ENCODE measurements at regions not wholly inside any gene's neighbourhood (a gene's known extent, or its start where the extent isn't known, plus 50 kb on each side); places are given as distances from the start of the nearest gene placed in this dataset.

- DNase-seq (ENCODE audit: low read depth in 1 of 2, low spot score in 1 of 2) = no peak
- TF ChIP-seq JUND (IDR thresholded peaks at IDR 0.05; ENCODE audit: low read depth) = no peak
- in situ Hi-C loops (cut with HindIII; ENCODE audit: low pct_unique_long_range_greater_than_20kb, low sequenced_read_pairs) = no loop called here
Measured at GRCh38 chr7:67440321-67440720, 443.7 kb downstream of the TYW1 start.

GRCh38 chr7:67445728-67446127 is 449.1 kb downstream of the TYW1 start:
- in situ Hi-C loops (cut with HindIII; ENCODE audit: low pct_unique_long_range_greater_than_20kb, low sequenced_read_pairs) = no loop called here
- no peak for DNase-seq (ENCODE audit: low read depth in 1 of 2, low spot score in 1 of 2)
- TF ChIP-seq JUND (IDR thresholded peaks at IDR 0.05; ENCODE audit: low read depth) = no peak

GRCh38 chr7:67447297-67447696 is 450.7 kb downstream of the TYW1 start:
- in situ Hi-C loops (cut with HindIII; ENCODE audit: low pct_unique_long_range_greater_than_20kb, low sequenced_read_pairs) = no loop called here
- no peak for DNase-seq (ENCODE audit: low read depth in 1 of 2, low spot score in 1 of 2)
- no peak for TF ChIP-seq JUND (IDR thresholded peaks at IDR 0.05; ENCODE audit: low read depth)

- in situ Hi-C loops (cut with HindIII; ENCODE audit: low pct_unique_long_range_greater_than_20kb, low sequenced_read_pairs) = no loop called here
Measured at GRCh38 chr7:67448271-67448670, 451.6 kb downstream of the TYW1 start.

GRCh38 chr7:67450171-67450570 is 453.5 kb downstream of the TYW1 start:
- no peak for TF ChIP-seq JUND (IDR thresholded peaks at IDR 0.05; ENCODE audit: low read depth)
- DNase-seq (ENCODE audit: low read depth in 1 of 2, low spot score in 1 of 2) = no peak
- in situ Hi-C loops (cut with HindIII; ENCODE audit: low pct_unique_long_range_greater_than_20kb, low sequenced_read_pairs) = no loop called here

More at GRCh38 chr7:67448271-67448670, 451.6 kb downstream of the TYW1 start:
- no peak for DNase-seq (ENCODE audit: low read depth in 1 of 2, low spot score in 1 of 2)
- TF ChIP-seq JUND (IDR thresholded peaks at IDR 0.05; ENCODE audit: low read depth) = no peak

- no peak for TF ChIP-seq JUND (IDR thresholded peaks at IDR 0.05; ENCODE audit: low read depth)
- in situ Hi-C loops (cut with HindIII; ENCODE audit: low pct_unique_long_range_greater_than_20kb, low sequenced_read_pairs) = no loop called here
- DNase-seq (ENCODE audit: low read depth in 1 of 2, low spot score in 1 of 2) = no peak
Measured at GRCh38 chr7:67451306-67451705, 454.7 kb downstream of the TYW1 start.

GRCh38 chr7:67452516-67453026 is 455.9 kb downstream of the TYW1 start:
- in situ Hi-C loops (cut with HindIII; ENCODE audit: low pct_unique_long_range_greater_than_20kb, low sequenced_read_pairs) = no loop called here
- TF ChIP-seq JUND (IDR thresholded peaks at IDR 0.05; ENCODE audit: low read depth) = no peak
- DNase-seq (ENCODE audit: low read depth in 1 of 2, low spot score in 1 of 2) = no peak

GRCh38 chr7:67453580-67454380 is 457.1 kb downstream of the TYW1 start:
- in situ Hi-C loops (cut with HindIII; ENCODE audit: low pct_unique_long_range_greater_than_20kb, low sequenced_read_pairs) = no loop called here
- no peak for DNase-seq (ENCODE audit: low read depth in 1 of 2, low spot score in 1 of 2)
- no peak for TF ChIP-seq JUND (IDR thresholded peaks at IDR 0.05; ENCODE audit: low read depth)

GRCh38 chr7:67455508-67455907 is 458.9 kb downstream of the TYW1 start:
- no peak for TF ChIP-seq JUND (IDR thresholded peaks at IDR 0.05; ENCODE audit: low read depth)
- in situ Hi-C loops (cut with HindIII; ENCODE audit: low pct_unique_long_range_greater_than_20kb, low sequenced_read_pairs) = no loop called here

GRCh38 chr7:67462781-67463191 is 466.2 kb downstream of the TYW1 start:
- TF ChIP-seq JUND (IDR thresholded peaks at IDR 0.05; ENCODE audit: low read depth) = no peak
- in situ Hi-C loops (cut with HindIII; ENCODE audit: low pct_unique_long_range_greater_than_20kb, low sequenced_read_pairs) = no loop called here
- peak; percentile 26 to 69 for DNase-seq (ENCODE audit: low read depth in 1 of 2, low spot score in 1 of 2)

More at GRCh38 chr7:67455508-67455907, 458.9 kb downstream of the TYW1 start:
- DNase-seq (ENCODE audit: low read depth in 1 of 2, low spot score in 1 of 2) = no peak

- no peak for TF ChIP-seq JUND (IDR thresholded peaks at IDR 0.05; ENCODE audit: low read depth)
- no peak for DNase-seq (ENCODE audit: low read depth in 1 of 2, low spot score in 1 of 2)
- in situ Hi-C loops (cut with HindIII; ENCODE audit: low pct_unique_long_range_greater_than_20kb, low sequenced_read_pairs) = no loop called here
Measured at GRCh38 chr7:67463316-67463715, 466.7 kb downstream of the TYW1 start.

GRCh38 chr7:67463983-67464382 is 467.4 kb downstream of the TYW1 start:
- TF ChIP-seq JUND (IDR thresholded peaks at IDR 0.05; ENCODE audit: low read depth) = no peak
- no peak for DNase-seq (ENCODE audit: low read depth in 1 of 2, low spot score in 1 of 2)
- in situ Hi-C loops (cut with HindIII; ENCODE audit: low pct_unique_long_range_greater_than_20kb, low sequenced_read_pairs) = no loop called here

GRCh38 chr7:67466109-67466508 is 469.5 kb downstream of the TYW1 start:
- in situ Hi-C loops (cut with HindIII; ENCODE audit: low pct_unique_long_range_greater_than_20kb, low sequenced_read_pairs) = no loop called here
- no peak for TF ChIP-seq JUND (IDR thresholded peaks at IDR 0.05; ENCODE audit: low read depth)
- no peak for DNase-seq (ENCODE audit: low read depth in 1 of 2, low spot score in 1 of 2)
